ENCODE measurements at regions not wholly inside any gene's neighbourhood (a gene's known extent, or its start where the extent isn't known, plus 50 kb on each side); places are given as distances from the start of the nearest gene placed in this dataset.

GRCh38 chr20:63087236-63087871 is 80.6 kb upstream of the BHLHE23 start:
- no peak for TF ChIP-seq CTCF (conservative IDR thresholded peaks at IDR 0.05; ENCODE audit: low read depth, low read length)
- DNase-seq (ENCODE audit: low read depth) = no peak
- H3K4me3 ChIP-seq (ENCODE audit: low read depth, low read length) = no peak overlapping the region

- no peak overlapping the region for H3K4me3 ChIP-seq (ENCODE audit: low read depth, low read length)
- TF ChIP-seq CTCF (conservative IDR thresholded peaks at IDR 0.05; ENCODE audit: low read depth, low read length) = no peak
- no peak for DNase-seq (ENCODE audit: low read depth)
Observed at GRCh38 chr20:63086421-63087235, 79.9 kb upstream of the BHLHE23 start.

- DNase-seq (ENCODE audit: low read depth) = no peak
- H3K4me3 ChIP-seq (ENCODE audit: low read depth, low read length) = no peak overlapping the region
- no peak for TF ChIP-seq CTCF (conservative IDR thresholded peaks at IDR 0.05; ENCODE audit: low read depth, low read length)
Observed at GRCh38 chr20:63085151-63085861, 78.5 kb upstream of the BHLHE23 start.

GRCh38 chr20:63084563-63084927 is 77.8 kb upstream of the BHLHE23 start:
- no peak overlapping the region for H3K4me3 ChIP-seq (ENCODE audit: low read depth, low read length)
- DNase-seq (ENCODE audit: low read depth) = no peak

GRCh38 chr20:63083831-63084562 is 77.2 kb upstream of the BHLHE23 start:
- no peak for DNase-seq (ENCODE audit: low read depth)
- no peak for TF ChIP-seq CTCF (conservative IDR thresholded peaks at IDR 0.05; ENCODE audit: low read depth, low read length)
- H3K4me3 ChIP-seq (ENCODE audit: low read depth, low read length) = no peak overlapping the region

More at GRCh38 chr20:63084563-63084927, 77.8 kb upstream of the BHLHE23 start:
- TF ChIP-seq CTCF (conservative IDR thresholded peaks at IDR 0.05; ENCODE audit: low read depth, low read length) = no peak

GRCh38 chr20:63082939-63083735 is 76.4 kb upstream of the BHLHE23 start:
- H3K4me3 ChIP-seq (ENCODE audit: low read depth, low read length) = no peak overlapping the region
- no peak for TF ChIP-seq CTCF (conservative IDR thresholded peaks at IDR 0.05; ENCODE audit: low read depth, low read length)
- DNase-seq (ENCODE audit: low read depth) = no peak
